Caco-2 (cell line): ENCODE measurements at regions not wholly inside any gene's neighbourhood (a gene's known extent, or its start where the extent isn't known, plus 50 kb on each side); places are given as distances from the start of the nearest gene placed in this dataset.

Experiments used
- BruUV-seq: library from RNA; stranded (reverse); fragments of 400-500 nt; replicated peaks from 2 replicates; lab custom pipeline; 2021; lab: Mats Ljungman, UMichigan
- CTCF ChIA-PET: fragments of 300-600 bp; sonication (Branson Sonifier 250); formaldehyde crosslinking; loops from one replicate; lab custom pipeline; 2022; ENCODE audit warnings: antibody characterized with exemption; lab: Charles Lee
- POLR2A ChIA-PET: fragments of 300-600 bp; sonication (Branson Sonifier 250); formaldehyde crosslinking; loops from one replicate; lab custom pipeline; 2022; ENCODE audit warnings: antibody characterized with exemption; lab: Charles Lee
- DNase-seq, 2 experiments: peaks; one replicate each; pipeline versions ENCODE4 v3.0.0 to v3.0.0-alpha.2; 2020 to 2022
- H3K27me3 ChIP-seq: replicated peaks from 2 replicates; pipeline ENCODE4 v1.6.0; 2011; ENCODE audit warnings: low read length; ENCODE audit not compliant: control insufficient read depth, insufficient read depth
- H3K36me3 ChIP-seq: 2 replicates; pipeline ENCODE4 v1.5.1; 2011; ENCODE audit warnings: low read length; ENCODE audit not compliant: control insufficient read depth, insufficient read depth
- H3K4me1 ChIP-seq: fragments of 250-450 bp; sonication (Bioruptor Pico); 2 replicates; pipeline ENCODE4 v1.5.1; 2020; ENCODE audit warnings: mild to moderate bottlenecking
- H3K4me3 ChIP-seq: 2 replicates; pipeline ENCODE4 v1.5.1; 2011; ENCODE audit warnings: low read depth, mild to moderate bottlenecking, control low read depth, low read length
- H3K9me3 ChIP-seq: fragments of 250-450 bp; sonication (Bioruptor Pico); 2 replicates; pipeline ENCODE4 v1.5.1; 2020; ENCODE audit warnings: mild to moderate bottlenecking, moderate library complexity
- H3K27ac Mint-ChIP-seq: one replicate; pipeline ENCODE4 v1.8.0; 2022; ENCODE audit warnings: mixed read lengths; ENCODE audit not compliant: unreplicated experiment
- H3K27me3 Mint-ChIP-seq: one replicate; pipeline ENCODE4 v1.8.0; 2022; ENCODE audit warnings: mixed read lengths; ENCODE audit not compliant: insufficient read depth, unreplicated experiment
- H3K36me3 Mint-ChIP-seq: one replicate; pipeline ENCODE4 v1.8.0; 2022; ENCODE audit warnings: mild to moderate bottlenecking, mixed read lengths; ENCODE audit not compliant: insufficient read depth, unreplicated experiment
- H3K4me1 Mint-ChIP-seq: one replicate; pipeline ENCODE4 v1.8.0; 2022; ENCODE audit warnings: low read depth, mixed read lengths; ENCODE audit not compliant: unreplicated experiment
- H3K4me3 Mint-ChIP-seq: one replicate; pipeline ENCODE4 v1.8.0; 2022; ENCODE audit warnings: mild to moderate bottlenecking, moderate library complexity, mixed read lengths; ENCODE audit not compliant: unreplicated experiment
- H3K9me3 Mint-ChIP-seq: one replicate; pipeline ENCODE4 v1.8.0; 2022; ENCODE audit warnings: mixed read lengths; ENCODE audit not compliant: unreplicated experiment
- intact Hi-C: fragments of 100-400 bp; cut with micrococcal nuclease; formaldehyde crosslinking; loops from one replicate; pipeline ENCODE4 v1.10.0; 2022; ENCODE audit not compliant: unreplicated experiment
- TF ChIP-seq, protein P1 (sequence below), 2 experiments: fragments of 200-600 bp in 1 of 2; IDR thresholded peaks; 1 replicate in 1 of 2; 2 replicates in 1 of 2; pipeline versions ENCODE4 v1.5.1 to v1.8.0; 2011 to 2022; ENCODE audit warnings: antibody characterized with exemption in 1 of 2, control low read depth in 1 of 2, inconsistent platforms in 1 of 2, low read depth in 1 of 2, low read length in 1 of 2, mild to moderate bottlenecking in 1 of 2, moderate library complexity in 1 of 2; ENCODE audit not compliant: insufficient read depth in 1 of 2, severe bottlenecking in 1 of 2, unreplicated experiment in 1 of 2

DNA sequence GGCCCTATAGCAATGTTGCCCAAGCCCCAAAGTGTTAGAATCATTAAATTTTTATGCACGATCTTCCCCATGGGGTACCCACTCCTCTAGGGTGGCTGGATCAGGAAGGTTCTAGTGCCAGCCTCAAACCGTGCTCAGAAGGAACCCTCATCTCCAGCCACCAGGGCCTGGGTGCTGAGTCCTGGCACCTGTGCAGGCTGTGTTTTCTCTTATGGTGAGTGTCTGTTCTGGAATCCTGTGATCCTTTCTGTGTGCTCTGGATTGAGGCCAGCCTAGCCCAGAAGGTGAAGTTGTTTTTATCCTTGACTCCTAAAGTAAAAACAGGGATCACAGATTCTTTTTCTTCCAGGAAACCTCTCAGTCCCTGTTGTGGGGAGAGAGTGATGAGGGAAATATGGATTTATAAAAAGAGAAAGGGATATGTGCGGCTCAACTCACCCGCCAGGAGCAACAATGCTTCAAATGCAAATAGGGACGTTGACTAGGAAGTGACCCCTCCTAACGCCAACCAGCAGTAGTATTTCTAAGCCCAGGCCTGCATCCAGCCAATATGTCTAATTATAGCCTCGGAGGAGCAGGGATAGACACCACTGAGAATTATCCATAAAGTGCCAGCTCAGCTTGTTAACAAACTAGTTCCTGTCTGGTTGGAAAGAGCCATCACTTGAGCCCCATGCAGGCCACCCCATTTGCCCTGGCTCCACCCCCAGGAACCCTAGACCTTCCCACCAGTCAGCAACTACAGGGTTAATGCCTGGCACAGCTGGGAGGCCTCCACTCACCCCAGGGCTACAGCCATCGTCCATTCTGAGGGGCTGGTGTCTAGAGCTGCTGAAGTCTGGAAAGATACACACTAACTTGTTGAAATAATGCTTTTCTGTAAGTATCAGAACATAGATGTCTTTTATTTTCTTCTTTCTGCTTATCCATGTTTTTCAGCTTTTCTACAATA lies 513.5 kb upstream of the PROK2 start:
- Histone ChIP-seq H3K9me3 (no peaks in the 10 kb centered on the region), H3K27me3 (no peaks in the 10 kb centered on the region; the same call in 1 of the 2 replicates), H3K4me1 (no peaks in the 10 kb centered on the region), H3K36me3 (no peaks in the 10 kb centered on the region), H3K4me3 (no peak overlapping the region)
- Mint-ChIP-seq H3K27ac (no peak overlapping the region), H3K36me3 (no peaks in the 10 kb centered on the region), H3K4me3 (no peak overlapping the region), H3K4me1 (peaks cover 6% of the 10 kb centered on the region), H3K9me3 (no peaks in the 10 kb centered on the region), H3K27me3 (peaks cover 15% of the 10 kb centered on the region)
- intact Hi-C loops: no loop called here
- TF ChIP-seq, protein P1, sequence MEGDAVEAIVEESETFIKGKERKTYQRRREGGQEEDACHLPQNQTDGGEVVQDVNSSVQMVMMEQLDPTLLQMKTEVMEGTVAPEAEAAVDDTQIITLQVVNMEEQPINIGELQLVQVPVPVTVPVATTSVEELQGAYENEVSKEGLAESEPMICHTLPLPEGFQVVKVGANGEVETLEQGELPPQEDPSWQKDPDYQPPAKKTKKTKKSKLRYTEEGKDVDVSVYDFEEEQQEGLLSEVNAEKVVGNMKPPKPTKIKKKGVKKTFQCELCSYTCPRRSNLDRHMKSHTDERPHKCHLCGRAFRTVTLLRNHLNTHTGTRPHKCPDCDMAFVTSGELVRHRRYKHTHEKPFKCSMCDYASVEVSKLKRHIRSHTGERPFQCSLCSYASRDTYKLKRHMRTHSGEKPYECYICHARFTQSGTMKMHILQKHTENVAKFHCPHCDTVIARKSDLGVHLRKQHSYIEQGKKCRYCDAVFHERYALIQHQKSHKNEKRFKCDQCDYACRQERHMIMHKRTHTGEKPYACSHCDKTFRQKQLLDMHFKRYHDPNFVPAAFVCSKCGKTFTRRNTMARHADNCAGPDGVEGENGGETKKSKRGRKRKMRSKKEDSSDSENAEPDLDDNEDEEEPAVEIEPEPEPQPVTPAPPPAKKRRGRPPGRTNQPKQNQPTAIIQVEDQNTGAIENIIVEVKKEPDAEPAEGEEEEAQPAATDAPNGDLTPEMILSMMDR (IDR thresholded peaks at IDR 0.05; ENCODE audit: insufficient read depth in 1 of 2, low read depth in 1 of 2, low read length in 1 of 2, severe bottlenecking in 1 of 2, unreplicated experiment in 1 of 2): no peak
- no TSS peak for BruUV-seq
- DNase-seq: no peak
- ChIA-PET CTCF (no interaction called here), POLR2A (no interaction called here)

DNA sequence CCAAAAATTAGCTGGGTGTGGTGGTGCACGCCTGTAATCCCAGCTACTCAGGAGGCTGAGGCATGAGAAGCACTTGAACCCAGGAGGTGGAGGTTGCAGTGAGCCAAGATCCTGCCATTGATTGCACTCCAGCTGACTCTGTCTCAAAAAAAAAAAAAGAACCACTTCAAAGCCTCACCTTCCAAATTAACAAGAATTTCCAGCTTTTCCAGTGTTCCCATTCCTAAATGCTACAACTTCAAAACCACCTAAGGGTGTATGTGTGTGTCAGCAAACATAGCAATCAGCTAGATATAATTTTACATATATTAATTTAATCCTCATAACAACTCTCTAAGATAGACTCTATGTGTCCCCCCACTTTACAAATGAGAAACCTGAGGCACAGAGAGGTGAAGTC lies 512.5 kb upstream of the PROK2 start:
- no peaks in the 10 kb centered on the region for H3K27me3 ChIP-seq
- Mint-ChIP-seq H3K9me3 (no peaks in the 10 kb centered on the region), H3K36me3 (no peaks in the 10 kb centered on the region), H3K4me3 (no peak overlapping the region), H3K27ac (no peak overlapping the region), H3K4me1 (peaks cover 6% of the 10 kb centered on the region), H3K27me3 (peaks cover 15% of the 10 kb centered on the region)
- CTCF ChIA-PET: no interaction called here
- POLR2A ChIA-PET: no interaction called here
- DNase-seq: no peak
- BruUV-seq: no TSS peak
- TF ChIP-seq, protein P1 (IDR thresholded peaks at IDR 0.05; ENCODE audit: insufficient read depth in 1 of 2, low read depth in 1 of 2, low read length in 1 of 2, severe bottlenecking in 1 of 2, unreplicated experiment in 1 of 2): no peak
- no peaks in the 10 kb centered on the region for H3K4me1 ChIP-seq
- no peak overlapping the region for H3K4me3 ChIP-seq
- H3K9me3 ChIP-seq: no peaks in the 10 kb centered on the region
- intact Hi-C loops: no loop called here
- H3K36me3 ChIP-seq: no peaks in the 10 kb centered on the region

DNA sequence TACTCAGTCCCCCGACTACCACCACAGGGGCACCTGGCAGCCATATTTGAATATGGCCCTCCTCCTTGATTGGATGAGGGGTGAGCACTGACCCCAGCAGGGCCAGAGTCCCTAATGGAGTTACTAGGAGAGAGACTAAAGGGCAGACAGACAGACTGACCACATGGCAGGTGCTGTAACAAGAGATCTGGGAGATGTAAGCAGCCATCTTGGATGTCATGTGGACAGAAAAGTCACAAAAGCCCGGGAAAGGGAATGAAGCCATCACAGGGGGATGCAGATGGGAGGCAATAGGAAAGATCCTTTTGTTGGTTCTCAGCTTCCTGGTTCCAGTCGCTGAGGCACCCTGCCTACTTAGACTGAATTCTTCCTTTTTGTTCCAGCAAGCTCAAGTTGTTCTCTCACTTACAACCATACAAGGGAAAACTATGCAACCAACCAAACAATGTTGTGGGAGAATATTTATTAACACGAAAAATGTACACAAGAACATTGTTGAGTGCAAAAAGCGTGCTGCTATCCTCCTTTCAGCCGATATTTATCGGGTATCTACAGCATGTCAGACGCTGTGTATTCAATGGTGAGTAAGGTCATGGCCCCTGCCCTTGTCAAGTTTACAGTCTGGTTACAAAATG lies 511.6 kb upstream of the PROK2 start:
- no peaks in the 10 kb centered on the region for H3K36me3 ChIP-seq
- CTCF ChIA-PET: interaction anchor here (0.5 to 0.6 kb wide), 2 partner anchors 55 to 336 kb away, joined by 3 read pairs; no protein-coding TSS in a partner anchor
- H3K27ac Mint-ChIP-seq: no peak overlapping the region
- H3K4me1 ChIP-seq: no peaks in the 10 kb centered on the region
- no peaks in the 10 kb centered on the region for H3K27me3 ChIP-seq
- H3K4me3 Mint-ChIP-seq: no peak overlapping the region
- TF ChIP-seq, protein P1 (IDR thresholded peaks at IDR 0.05; ENCODE audit: insufficient read depth in 1 of 2, low read depth in 1 of 2, low read length in 1 of 2, severe bottlenecking in 1 of 2, unreplicated experiment in 1 of 2): no peak
- no TSS peak for BruUV-seq
- no peaks in the 10 kb centered on the region for H3K9me3 ChIP-seq
- peaks cover 6% of the 10 kb centered on the region for H3K4me1 Mint-ChIP-seq
- intact Hi-C loops: no loop called here
- peaks cover 16% of the 10 kb centered on the region for H3K27me3 Mint-ChIP-seq
- POLR2A ChIA-PET: no interaction called here
- no peak for DNase-seq
- H3K4me3 ChIP-seq: no peak overlapping the region
- no peaks in the 10 kb centered on the region for H3K36me3 Mint-ChIP-seq
- H3K9me3 Mint-ChIP-seq: no peaks in the 10 kb centered on the region
